ENCODE measurements at regions not wholly inside any gene's neighbourhood (a gene's known extent, or its start where the extent isn't known, plus 50 kb on each side); places are given as distances from the start of the nearest gene placed in this dataset.

DNA sequence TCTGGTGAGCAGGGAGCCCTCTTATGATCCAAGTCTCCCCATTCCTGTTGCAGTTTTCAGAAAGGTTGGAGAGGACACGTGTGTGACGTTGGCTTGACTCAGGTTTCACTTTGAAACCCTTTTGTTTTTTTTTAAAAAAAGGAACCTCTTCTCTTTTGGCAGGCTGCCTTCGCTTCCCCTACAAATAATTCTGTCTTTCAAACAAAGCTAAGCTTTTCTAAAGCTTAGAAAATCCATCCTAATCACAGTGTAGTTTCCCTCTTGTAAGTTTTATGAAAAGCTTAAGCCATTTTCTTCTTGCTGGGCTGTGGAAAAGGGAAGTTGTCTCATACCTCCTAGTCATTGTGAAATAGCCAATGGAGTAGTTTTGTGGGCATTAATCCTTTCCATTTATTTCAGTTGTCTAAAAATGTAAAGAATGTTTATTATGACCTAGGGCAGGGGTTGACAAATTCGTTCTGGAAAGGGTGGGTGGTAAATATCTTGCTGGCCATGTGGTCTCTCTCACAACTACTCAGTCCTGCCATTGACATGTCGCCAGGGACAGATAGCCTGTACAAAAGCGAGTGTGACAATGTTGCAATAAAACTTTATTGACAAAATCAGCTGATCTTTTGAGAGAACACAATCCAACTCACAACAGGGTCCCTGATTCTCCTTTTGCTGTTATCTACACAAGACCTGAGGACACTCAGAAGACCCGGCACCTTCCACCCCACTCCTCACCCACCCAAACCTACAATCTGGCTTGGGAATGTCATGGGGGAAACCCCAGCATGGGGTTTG is 878.8 kb downstream of the RNF144A start:
- H3K4me3 ChIP-seq, result no peak overlapping the region
- DNase-seq, result no peak

DNA sequence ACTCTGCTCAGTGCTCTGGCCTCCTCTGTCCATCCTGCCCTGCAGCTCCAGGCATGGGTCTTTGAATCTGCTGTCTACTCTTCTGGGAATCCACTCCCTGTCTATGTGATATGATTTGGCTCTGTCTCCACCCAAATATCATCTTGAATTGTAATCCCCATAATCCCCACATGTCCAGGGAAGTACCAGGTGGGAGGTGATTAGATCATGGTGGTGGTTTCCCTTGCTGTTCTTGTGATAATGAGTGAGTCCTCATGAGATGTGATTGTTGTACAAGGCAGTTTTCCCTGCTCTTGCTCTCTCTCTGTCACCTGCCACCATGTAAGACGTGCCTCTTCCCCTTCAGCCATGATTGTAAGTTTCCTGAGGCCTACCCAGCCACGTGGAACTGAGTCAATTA is 881.8 kb upstream of the ID2 start:
- TF ChIP-seq, protein P1, sequence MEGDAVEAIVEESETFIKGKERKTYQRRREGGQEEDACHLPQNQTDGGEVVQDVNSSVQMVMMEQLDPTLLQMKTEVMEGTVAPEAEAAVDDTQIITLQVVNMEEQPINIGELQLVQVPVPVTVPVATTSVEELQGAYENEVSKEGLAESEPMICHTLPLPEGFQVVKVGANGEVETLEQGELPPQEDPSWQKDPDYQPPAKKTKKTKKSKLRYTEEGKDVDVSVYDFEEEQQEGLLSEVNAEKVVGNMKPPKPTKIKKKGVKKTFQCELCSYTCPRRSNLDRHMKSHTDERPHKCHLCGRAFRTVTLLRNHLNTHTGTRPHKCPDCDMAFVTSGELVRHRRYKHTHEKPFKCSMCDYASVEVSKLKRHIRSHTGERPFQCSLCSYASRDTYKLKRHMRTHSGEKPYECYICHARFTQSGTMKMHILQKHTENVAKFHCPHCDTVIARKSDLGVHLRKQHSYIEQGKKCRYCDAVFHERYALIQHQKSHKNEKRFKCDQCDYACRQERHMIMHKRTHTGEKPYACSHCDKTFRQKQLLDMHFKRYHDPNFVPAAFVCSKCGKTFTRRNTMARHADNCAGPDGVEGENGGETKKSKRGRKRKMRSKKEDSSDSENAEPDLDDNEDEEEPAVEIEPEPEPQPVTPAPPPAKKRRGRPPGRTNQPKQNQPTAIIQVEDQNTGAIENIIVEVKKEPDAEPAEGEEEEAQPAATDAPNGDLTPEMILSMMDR (IDR thresholded peaks at IDR 0.05), result no peak
- no peak for TF ChIP-seq POLR2A (IDR thresholded peaks at IDR 0.05)
- no peak overlapping the region for H3K27ac ChIP-seq
- H3K4me1 ChIP-seq, result peaks cover 0 to 12% (median 0%) of the 10 kb centered on the region in 12 donors
- H3K9me3 ChIP-seq, result peaks cover 0 to 10% (median 0%) of the 10 kb centered on the region in 12 donors
- WGBS, 4 donors, result 63 to 82% (median 70%) methylated on average over 2 of the region's 2 CpGs
- no peaks in the 10 kb centered on the region for H3K36me3 ChIP-seq
- H3K27me3 ChIP-seq, result no peaks in the 10 kb centered on the region
- ATAC-seq, result no peak
- no peak for DNase-seq
- intact Hi-C loops (cut with DNase I), result no loop called here
- no peak overlapping the region for H3K4me3 ChIP-seq

More for the DNA sequence above, 878.8 kb downstream of the RNF144A start:
- no peak for ATAC-seq
- TF ChIP-seq POLR2A (IDR thresholded peaks at IDR 0.05), result no peak
- TF ChIP-seq, protein P1 (IDR thresholded peaks at IDR 0.05), result no peak
- intact Hi-C loops (cut with DNase I), result no loop called here
- Histone ChIP-seq H3K27ac (peak overlapping the region in 2 of 12 donors; percentile 40 to 56), H3K9me3 (peaks cover 0 to 2% (median 0%) of the 10 kb centered on the region in 12 donors), H3K27me3 (no peaks in the 10 kb centered on the region), H3K4me1 (peaks cover 0 to 12% (median 0%) of the 10 kb centered on the region in 12 donors), H3K36me3 (no peaks in the 10 kb centered on the region)
- WGBS, 4 donors, result 57 to 66% (median 59%) methylated on average over 7 of the region's 7 CpGs

- intact Hi-C loops (cut with DNase I), result no loop called here
- Histone ChIP-seq H3K36me3 (no peaks in the 10 kb centered on the region), H3K9me3 (peaks cover 0 to 10% (median 0%) of the 10 kb centered on the region in 12 donors), H3K27me3 (no peaks in the 10 kb centered on the region), H3K4me3 (no peak overlapping the region), H3K27ac (no peak overlapping the region), H3K4me1 (peaks cover 0 to 2% (median 0%) of the 10 kb centered on the region in 12 donors)
- no peak for DNase-seq
- ATAC-seq, result no peak
- TF ChIP-seq, protein P1 (IDR thresholded peaks at IDR 0.05), result no peak
- TF ChIP-seq POLR2A (IDR thresholded peaks at IDR 0.05), result no peak
These were observed 880.6 kb upstream of the ID2 start for GRCh38 chr2:7801212-7801611.

- no peaks in the 10 kb centered on the region for H3K27me3 ChIP-seq
- H3K4me1 ChIP-seq, result no peaks in the 10 kb centered on the region
- peaks cover 0 to 10% (median 0%) of the 10 kb centered on the region in 12 donors for H3K9me3 ChIP-seq
- no peak overlapping the region for H3K27ac ChIP-seq
- 89 to 92% (median 91%) methylated on average over 5 of the region's 5 CpGs for WGBS, 4 donors
- no peak overlapping the region for H3K4me3 ChIP-seq
- ATAC-seq, result no peak
- DNase-seq, result no peak
- TF ChIP-seq, protein P1 (IDR thresholded peaks at IDR 0.05), result no peak
- no peak for TF ChIP-seq POLR2A (IDR thresholded peaks at IDR 0.05)
- intact Hi-C loops (cut with DNase I), result no loop called here
- no peaks in the 10 kb centered on the region for H3K36me3 ChIP-seq
These were observed 878.3 kb upstream of the ID2 start for GRCh38 chr2:7803515-7803914.

All from heart left ventricle (tissue), 16 donors.